ENCODE measurements at regions not wholly inside any gene's neighbourhood (a gene's known extent, or its start where the extent isn't known, plus 50 kb on each side); places are given as distances from the start of the nearest gene placed in this dataset.

DNA sequence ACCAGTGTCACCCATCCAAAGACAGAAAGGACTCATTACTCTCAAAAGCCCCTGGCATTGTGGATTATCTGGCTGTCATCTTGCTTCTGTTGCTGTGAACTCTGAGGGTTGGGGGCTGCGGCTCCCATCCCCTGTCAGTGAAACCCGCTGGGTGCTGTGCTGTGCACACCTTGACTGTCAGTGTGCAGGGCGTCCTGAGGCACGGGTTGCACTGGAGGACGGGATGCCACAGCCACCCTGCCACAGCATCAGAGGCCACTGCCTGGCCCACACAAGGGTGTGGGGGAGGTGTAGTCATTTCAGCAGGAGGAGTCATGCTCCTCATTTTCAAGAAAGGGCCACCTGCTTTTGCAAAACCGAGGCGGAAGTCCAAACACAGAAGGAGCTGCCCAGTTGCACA, 245.8 kb downstream of the GLRX3 start:
- Histone ChIP-seq H3K27ac (no peak overlapping the region), H3K27me3 (no peaks in the 10 kb centered on the region), H3K4me3 (no peak overlapping the region), H3K9me3 (peaks cover 0 to 1% (median 0%) of the 10 kb centered on the region in 4 donors), H3K36me3 (no peaks in the 10 kb centered on the region), H3K4me1 (no peaks in the 10 kb centered on the region)
- no peak for DNase-seq
- TF ChIP-seq POLR2A (IDR thresholded peaks at IDR 0.05), result no peak
- TF ChIP-seq CTCF (IDR thresholded peaks at IDR 0.05), result no peak

DNA sequence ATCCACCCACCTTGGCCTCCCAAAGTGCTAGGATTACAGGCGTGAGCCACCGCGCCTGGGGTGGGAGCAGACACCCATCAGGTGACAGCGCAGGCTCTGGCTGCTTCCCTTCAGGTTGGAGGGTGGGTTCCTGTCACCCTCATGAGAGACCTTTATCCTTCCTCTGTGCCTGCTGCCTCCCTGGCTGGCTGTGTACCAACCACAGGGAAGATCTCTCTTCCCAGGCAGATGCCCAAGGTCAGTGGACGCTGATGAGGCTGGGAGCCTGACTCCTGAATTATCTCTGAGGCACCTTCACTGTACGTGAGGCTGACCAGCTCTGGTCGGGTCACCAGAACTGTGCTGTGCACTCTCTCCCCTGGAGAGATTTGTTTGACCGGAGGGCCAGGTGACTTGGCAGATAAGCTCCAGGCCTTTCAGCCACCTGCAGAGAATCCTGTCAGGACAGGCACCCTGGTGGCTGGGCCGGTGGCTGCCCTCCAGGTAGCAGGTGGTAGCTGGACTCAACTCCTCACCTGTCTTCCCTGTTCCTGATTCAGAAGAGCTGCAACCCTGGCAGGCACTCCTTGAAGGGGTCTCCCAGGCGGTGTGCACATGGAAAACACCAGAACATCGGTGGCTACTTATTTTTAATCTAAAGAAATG, 251.9 kb downstream of the GLRX3 start:
- Histone ChIP-seq H3K36me3 (no peaks in the 10 kb centered on the region), H3K27me3 (no peaks in the 10 kb centered on the region), H3K4me1 (no peaks in the 10 kb centered on the region), H3K9me3 (no peaks in the 10 kb centered on the region), H3K4me3 (no peak overlapping the region), H3K27ac (no peak overlapping the region)
- no peak for DNase-seq
- TF ChIP-seq POLR2A (IDR thresholded peaks at IDR 0.05) (no peak), CTCF (IDR thresholded peaks at IDR 0.05) (no peak)

DNA sequence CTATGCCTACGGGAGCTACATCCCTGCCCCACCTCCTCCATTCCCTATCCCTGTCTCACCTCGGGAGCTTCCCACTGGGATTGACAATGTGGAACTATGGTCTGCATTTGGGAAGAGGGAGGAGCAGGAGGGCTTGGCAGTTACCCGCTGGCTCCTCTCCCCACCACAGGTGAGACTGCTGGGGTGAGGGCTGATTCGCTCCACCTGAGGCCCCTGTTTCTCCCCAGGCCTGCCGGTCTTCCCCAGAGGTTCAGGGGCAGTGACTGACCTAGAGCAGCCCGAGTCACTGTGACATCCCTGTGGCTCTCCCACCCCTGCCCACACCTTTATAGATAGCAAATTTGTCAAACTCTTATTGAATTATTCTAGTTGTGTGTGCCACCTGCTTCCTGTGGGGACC, 252.6 kb downstream of the GLRX3 start:
- H3K36me3 ChIP-seq, result no peaks in the 10 kb centered on the region
- H3K4me1 ChIP-seq, result no peaks in the 10 kb centered on the region
- DNase-seq, result no peak
- no peaks in the 10 kb centered on the region for H3K27me3 ChIP-seq
- no peak overlapping the region for H3K4me3 ChIP-seq
- no peak overlapping the region for H3K27ac ChIP-seq
- TF ChIP-seq POLR2A (IDR thresholded peaks at IDR 0.05) (no peak), CTCF (IDR thresholded peaks at IDR 0.05) (no peak)
- H3K9me3 ChIP-seq, result no peaks in the 10 kb centered on the region

- DNase-seq, result no peak
- no peak for TF ChIP-seq CTCF (IDR thresholded peaks at IDR 0.05)
- no peak for TF ChIP-seq POLR2A (IDR thresholded peaks at IDR 0.05)
- H3K4me3 ChIP-seq, result no peak overlapping the region
- no peak overlapping the region for H3K27ac ChIP-seq
- no peaks in the 10 kb centered on the region for H3K4me1 ChIP-seq
- H3K27me3 ChIP-seq, result no peaks in the 10 kb centered on the region
- H3K9me3 ChIP-seq, result no peaks in the 10 kb centered on the region
- no peaks in the 10 kb centered on the region for H3K36me3 ChIP-seq
Observed at GRCh38 chr10:130389906-130390305, 253.7 kb downstream of the GLRX3 start.

DNA sequence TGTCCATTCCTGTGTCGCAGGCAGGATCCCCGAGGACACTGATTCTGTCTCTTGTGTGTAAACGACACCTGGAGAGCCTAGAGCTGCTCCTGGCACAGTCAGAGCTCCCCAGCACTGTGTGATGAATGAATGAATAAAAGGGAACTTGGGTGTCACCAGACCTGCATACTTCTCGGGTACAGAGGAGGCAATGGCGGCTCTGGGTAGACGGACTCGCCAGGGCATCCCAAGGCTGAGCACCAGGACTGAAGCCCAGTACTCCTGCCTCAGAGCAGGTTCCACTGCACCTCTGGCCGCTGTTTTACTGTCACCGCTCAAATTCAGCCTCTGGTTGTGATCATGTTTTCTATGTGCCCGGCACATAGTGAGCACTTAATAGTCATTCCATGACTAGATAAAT, 255.8 kb downstream of the GLRX3 start:
- Histone ChIP-seq H3K4me3 (no peak overlapping the region), H3K9me3 (peaks cover 0 to 5% (median 0%) of the 10 kb centered on the region in 4 donors)

More for the DNA sequence above, 255.8 kb downstream of the GLRX3 start:
- Histone ChIP-seq H3K36me3 (no peaks in the 10 kb centered on the region), H3K27ac (no peak overlapping the region), H3K4me1 (no peaks in the 10 kb centered on the region), H3K27me3 (no peaks in the 10 kb centered on the region)
- TF ChIP-seq CTCF (IDR thresholded peaks at IDR 0.05), result no peak
- no peak for TF ChIP-seq POLR2A (IDR thresholded peaks at IDR 0.05)
- no peak for DNase-seq

Measured in Peyer's patch (tissue), 4 donors.